ENCODE measurements at regions not wholly inside any gene's neighbourhood (a gene's known extent, or its start where the extent isn't known, plus 50 kb on each side); places are given as distances from the start of the nearest gene placed in this dataset.

- H3K4me3 ChIP-seq (ENCODE audit: low read length), result no peak overlapping the region
- no peaks in the 10 kb centered on the region for H3K9me3 ChIP-seq (ENCODE audit: control insufficient read depth, low read length)
- no peaks in the 10 kb centered on the region for H3K36me3 ChIP-seq (ENCODE audit: control insufficient read depth, insufficient read depth, low read length)
- no peak overlapping the region for H3K9ac ChIP-seq (ENCODE audit: low read length)
- H3K4me1 ChIP-seq (ENCODE audit: control insufficient read depth, insufficient read depth, low read length), result no peaks in the 10 kb centered on the region
- peaks cover 3% of the 10 kb centered on the region for H3K27me3 ChIP-seq (ENCODE audit: control insufficient read depth, insufficient read depth, low read length)
These were observed 565.8 kb upstream of the MGMT start for GRCh38 chr10:128901236-128901635.

GRCh38 chr10:128902031-128902710 is 564.9 kb upstream of the MGMT start:
- Histone ChIP-seq H3K36me3 (ENCODE audit: control insufficient read depth, insufficient read depth, low read length) (no peaks in the 10 kb centered on the region), H3K4me3 (ENCODE audit: low read length) (no peak overlapping the region), H3K9ac (ENCODE audit: low read length) (no peak overlapping the region), H3K27me3 (ENCODE audit: control insufficient read depth, insufficient read depth, low read length) (peaks cover 3% of the 10 kb centered on the region), H3K4me1 (ENCODE audit: control insufficient read depth, insufficient read depth, low read length) (no peaks in the 10 kb centered on the region), H3K9me3 (ENCODE audit: control insufficient read depth, low read length) (no peaks in the 10 kb centered on the region)

GRCh38 chr10:128907155-128907941 is 559.7 kb upstream of the MGMT start:
- no peaks in the 10 kb centered on the region for H3K9me3 ChIP-seq (ENCODE audit: control insufficient read depth, low read length)

DNA sequence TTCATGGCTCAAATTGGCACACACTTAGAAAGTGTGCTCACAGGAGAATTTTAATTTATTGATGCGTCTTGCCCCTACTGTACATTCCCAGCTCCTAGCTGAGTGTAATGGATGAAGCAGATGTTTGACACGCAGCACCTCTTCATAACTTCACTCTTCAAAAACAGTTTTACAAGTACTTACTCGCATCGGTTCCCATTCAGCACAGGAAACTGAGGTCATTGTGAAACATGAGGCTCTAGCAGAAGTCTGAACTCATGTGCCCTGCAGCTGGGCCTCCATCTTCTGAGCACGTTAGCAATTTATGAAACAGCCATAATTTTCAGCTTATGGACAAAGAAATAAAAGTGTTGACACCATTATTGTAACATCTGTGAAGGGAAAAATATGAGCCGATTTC is 558.9 kb upstream of the MGMT start:
- Histone ChIP-seq H3K9ac (ENCODE audit: low read length) (no peak overlapping the region), H3K4me1 (ENCODE audit: control insufficient read depth, insufficient read depth, low read length) (no peaks in the 10 kb centered on the region), H3K4me3 (ENCODE audit: low read length) (no peak overlapping the region), H3K9me3 (ENCODE audit: control insufficient read depth, low read length) (no peaks in the 10 kb centered on the region), H3K27me3 (ENCODE audit: control insufficient read depth, insufficient read depth, low read length) (no peaks in the 10 kb centered on the region), H3K36me3 (ENCODE audit: control insufficient read depth, insufficient read depth, low read length) (no peaks in the 10 kb centered on the region)

More at GRCh38 chr10:128907155-128907941, 559.7 kb upstream of the MGMT start:
- Histone ChIP-seq H3K9ac (ENCODE audit: low read length) (no peak overlapping the region), H3K4me3 (ENCODE audit: low read length) (no peak overlapping the region), H3K27me3 (ENCODE audit: control insufficient read depth, insufficient read depth, low read length) (no peaks in the 10 kb centered on the region), H3K4me1 (ENCODE audit: control insufficient read depth, insufficient read depth, low read length) (no peaks in the 10 kb centered on the region), H3K36me3 (ENCODE audit: control insufficient read depth, insufficient read depth, low read length) (no peaks in the 10 kb centered on the region)

DNA sequence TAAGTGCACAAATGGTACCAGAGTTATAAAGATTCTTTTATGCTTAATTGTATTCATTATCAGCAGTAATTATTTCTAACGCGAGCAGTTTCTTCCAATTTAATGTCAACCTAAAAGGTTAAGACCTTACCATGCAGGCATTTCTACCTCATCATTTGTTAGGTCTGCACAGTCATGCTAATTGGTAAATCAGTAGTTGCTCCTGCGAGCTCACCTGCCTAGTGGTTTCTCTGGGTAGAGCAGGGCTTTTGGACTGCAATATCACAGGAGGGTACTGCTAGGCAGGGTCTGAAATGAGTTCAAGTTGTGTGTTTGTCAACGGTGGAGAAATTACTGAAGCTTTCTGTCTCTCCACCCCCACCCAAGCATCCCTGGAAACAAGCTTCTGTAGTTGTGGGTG is 558.5 kb upstream of the MGMT start:
- Histone ChIP-seq H3K36me3 (ENCODE audit: control insufficient read depth, insufficient read depth, low read length) (no peaks in the 10 kb centered on the region), H3K27me3 (ENCODE audit: control insufficient read depth, insufficient read depth, low read length) (no peaks in the 10 kb centered on the region), H3K9me3 (ENCODE audit: control insufficient read depth, low read length) (no peaks in the 10 kb centered on the region), H3K9ac (ENCODE audit: low read length) (no peak overlapping the region), H3K4me3 (ENCODE audit: low read length) (no peak overlapping the region), H3K4me1 (ENCODE audit: control insufficient read depth, insufficient read depth, low read length) (no peaks in the 10 kb centered on the region)

- Histone ChIP-seq H3K9me3 (ENCODE audit: control insufficient read depth, low read length) (no peaks in the 10 kb centered on the region), H3K27me3 (ENCODE audit: control insufficient read depth, insufficient read depth, low read length) (no peaks in the 10 kb centered on the region), H3K4me3 (ENCODE audit: low read length) (no peak overlapping the region), H3K36me3 (ENCODE audit: control insufficient read depth, insufficient read depth, low read length) (no peaks in the 10 kb centered on the region), H3K9ac (ENCODE audit: low read length) (no peak overlapping the region), H3K4me1 (ENCODE audit: control insufficient read depth, insufficient read depth, low read length) (no peaks in the 10 kb centered on the region)
These were observed 554.3 kb upstream of the MGMT start for GRCh38 chr10:128912568-128913311.

DNA sequence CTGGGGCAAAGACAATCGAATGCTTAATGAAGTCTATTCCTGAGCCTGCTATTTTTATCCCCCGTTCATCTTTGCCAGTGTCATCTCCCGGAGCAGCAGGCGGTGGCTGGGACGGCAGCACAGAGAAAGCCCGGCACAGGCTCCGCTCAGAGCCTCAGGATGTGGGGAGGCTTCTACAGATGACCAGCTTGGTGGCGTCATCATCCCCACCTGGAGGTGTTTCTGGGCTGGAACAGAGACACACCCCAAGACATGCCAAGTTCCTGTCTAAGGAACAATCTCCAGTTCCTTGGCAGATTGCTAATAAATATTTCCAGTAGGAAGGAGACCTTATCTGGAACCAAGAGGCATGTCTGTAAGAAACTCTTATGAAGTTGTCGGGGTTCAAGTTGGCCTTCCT is 552.4 kb upstream of the MGMT start:
- Histone ChIP-seq H3K9ac (ENCODE audit: low read length) (no peak overlapping the region), H3K4me1 (ENCODE audit: control insufficient read depth, insufficient read depth, low read length) (no peaks in the 10 kb centered on the region), H3K4me3 (ENCODE audit: low read length) (no peak overlapping the region), H3K9me3 (ENCODE audit: control insufficient read depth, low read length) (no peaks in the 10 kb centered on the region), H3K36me3 (ENCODE audit: control insufficient read depth, insufficient read depth, low read length) (no peaks in the 10 kb centered on the region), H3K27me3 (ENCODE audit: control insufficient read depth, insufficient read depth, low read length) (no peaks in the 10 kb centered on the region)

DNA sequence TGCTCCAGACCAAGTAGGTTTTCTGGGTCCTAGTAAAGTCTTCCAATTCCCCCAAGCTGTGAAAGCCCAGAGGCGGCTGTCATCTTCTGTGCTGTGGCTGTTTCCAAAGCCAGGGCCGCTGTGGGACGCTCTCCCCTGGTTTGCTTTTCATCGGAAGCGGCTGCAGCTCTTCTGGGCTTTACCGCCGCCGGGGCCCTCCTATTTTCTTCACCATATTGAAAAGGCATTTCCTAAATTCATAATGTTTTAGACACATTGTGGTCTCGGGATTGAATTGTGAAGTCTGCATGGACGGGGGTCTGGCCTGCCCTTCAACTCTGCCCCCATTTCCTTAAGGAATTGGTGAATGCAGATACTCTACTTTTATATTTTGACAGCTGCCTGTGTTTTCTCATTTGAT is 551.4 kb upstream of the MGMT start:
- H3K9me3 ChIP-seq (ENCODE audit: control insufficient read depth, low read length), result no peaks in the 10 kb centered on the region
- H3K4me3 ChIP-seq (ENCODE audit: low read length), result no peak overlapping the region
- no peaks in the 10 kb centered on the region for H3K4me1 ChIP-seq (ENCODE audit: control insufficient read depth, insufficient read depth, low read length)
- no peaks in the 10 kb centered on the region for H3K36me3 ChIP-seq (ENCODE audit: control insufficient read depth, insufficient read depth, low read length)
- H3K27me3 ChIP-seq (ENCODE audit: control insufficient read depth, insufficient read depth, low read length), result no peaks in the 10 kb centered on the region
- H3K9ac ChIP-seq (ENCODE audit: low read length), result no peak overlapping the region

- H3K27me3 ChIP-seq (ENCODE audit: control insufficient read depth, insufficient read depth, low read length), result no peaks in the 10 kb centered on the region
- no peaks in the 10 kb centered on the region for H3K4me1 ChIP-seq (ENCODE audit: control insufficient read depth, insufficient read depth, low read length)
- no peak overlapping the region for H3K9ac ChIP-seq (ENCODE audit: low read length)
- H3K9me3 ChIP-seq (ENCODE audit: control insufficient read depth, low read length), result no peaks in the 10 kb centered on the region
- no peaks in the 10 kb centered on the region for H3K36me3 ChIP-seq (ENCODE audit: control insufficient read depth, insufficient read depth, low read length)
- no peak overlapping the region for H3K4me3 ChIP-seq (ENCODE audit: low read length)
These were observed 550.7 kb upstream of the MGMT start for GRCh38 chr10:128916383-128916782.

DNA sequence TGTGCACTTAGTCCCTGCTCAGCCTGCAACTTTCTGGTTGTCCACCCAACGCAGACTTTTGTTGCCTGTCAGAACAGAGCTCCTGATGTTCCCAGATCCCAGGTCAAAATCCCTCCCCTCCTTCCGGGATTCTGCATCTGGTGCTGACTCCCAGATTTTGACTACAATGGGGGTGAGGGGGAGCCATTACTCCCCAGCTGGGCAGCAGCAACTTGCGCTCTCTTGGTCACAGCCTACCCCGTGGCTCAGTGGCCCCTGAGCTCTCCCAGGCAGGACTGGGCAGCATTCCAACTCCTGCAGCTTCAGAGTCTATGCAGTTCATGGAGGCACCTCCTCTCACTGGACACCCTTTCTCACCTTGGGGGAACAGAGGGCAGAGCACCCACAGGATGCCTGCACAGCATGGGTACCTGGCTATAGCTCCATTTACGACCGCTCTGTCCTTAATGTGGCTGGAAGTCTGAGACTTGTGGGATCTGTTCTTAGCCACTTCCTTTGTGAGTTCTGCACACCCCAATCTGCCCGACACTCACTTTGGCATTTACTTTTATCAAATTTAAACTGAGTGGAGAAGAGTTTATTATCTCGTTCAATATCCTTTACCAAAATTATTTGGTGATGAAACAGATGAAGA is 545.5 kb upstream of the MGMT start:
- H3K4me3 ChIP-seq (ENCODE audit: low read length), result no peak overlapping the region
- H3K4me1 ChIP-seq (ENCODE audit: control insufficient read depth, insufficient read depth, low read length), result no peaks in the 10 kb centered on the region
- no peaks in the 10 kb centered on the region for H3K27me3 ChIP-seq (ENCODE audit: control insufficient read depth, insufficient read depth, low read length)
- no peaks in the 10 kb centered on the region for H3K9me3 ChIP-seq (ENCODE audit: control insufficient read depth, low read length)
- no peak overlapping the region for H3K9ac ChIP-seq (ENCODE audit: low read length)
- no peaks in the 10 kb centered on the region for H3K36me3 ChIP-seq (ENCODE audit: control insufficient read depth, insufficient read depth, low read length)

DNA sequence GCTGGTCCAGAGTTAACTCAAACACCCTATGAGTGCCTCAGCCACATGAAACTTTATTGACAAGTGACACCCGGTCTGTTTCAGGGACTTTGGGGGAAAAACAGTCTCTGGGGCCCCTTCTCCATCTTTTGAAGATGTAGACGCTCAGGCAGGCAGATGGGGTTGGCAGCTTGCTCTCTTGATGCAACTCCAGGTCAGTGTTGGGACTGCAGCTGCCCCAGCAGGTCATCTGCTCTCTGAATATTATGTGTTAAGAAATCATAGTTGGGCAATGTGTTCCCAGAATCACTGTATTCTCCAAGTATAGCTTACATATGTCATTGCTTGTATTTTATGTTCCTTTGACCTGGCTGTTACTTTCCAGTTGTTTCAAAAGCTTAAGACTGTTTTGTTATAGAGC is 544.9 kb upstream of the MGMT start:
- Histone ChIP-seq H3K27me3 (ENCODE audit: control insufficient read depth, insufficient read depth, low read length) (no peaks in the 10 kb centered on the region), H3K36me3 (ENCODE audit: control insufficient read depth, insufficient read depth, low read length) (no peaks in the 10 kb centered on the region), H3K4me3 (ENCODE audit: low read length) (no peak overlapping the region), H3K9ac (ENCODE audit: low read length) (no peak overlapping the region), H3K9me3 (ENCODE audit: control insufficient read depth, low read length) (no peaks in the 10 kb centered on the region), H3K4me1 (ENCODE audit: control insufficient read depth, insufficient read depth, low read length) (no peaks in the 10 kb centered on the region)

Data from mucosa of stomach (tissue), 1 donor.